ENCODE measurements at regions not wholly inside any gene's neighbourhood (a gene's known extent, or its start where the extent isn't known, plus 50 kb on each side); places are given as distances from the start of the nearest gene placed in this dataset.

GRCh38 chr7:18420108-18420507, 75.4 kb upstream of the HDAC9 start:
- in situ Hi-C loops (cut with HindIII; ENCODE audit: low pct_ligation_motif_present, low sequenced_read_pairs), result no loop called here
- Histone ChIP-seq H3K27ac (no peak overlapping the region), H3K36me3 (replicated peaks) (no peaks in the 10 kb centered on the region), H3K27me3 (replicated peaks) (no peaks in the 10 kb centered on the region), H3K4me3 (ENCODE audit: low read depth, low read length) (no peak overlapping the region)
- TF ChIP-seq CTCF (IDR thresholded peaks at IDR 0.05; ENCODE audit: low read depth, low read length, missing control alignments), result no peak
- DNase-seq, result no peak

- Histone ChIP-seq H3K27ac (no peak overlapping the region), H3K4me3 (ENCODE audit: low read depth, low read length) (no peak overlapping the region), H3K36me3 (replicated peaks) (no peaks in the 10 kb centered on the region), H3K27me3 (replicated peaks) (no peaks in the 10 kb centered on the region)
- DNase-seq, result no peak
- no peak for TF ChIP-seq CTCF (IDR thresholded peaks at IDR 0.05; ENCODE audit: low read depth, low read length, missing control alignments)
- in situ Hi-C loops (cut with HindIII; ENCODE audit: low pct_ligation_motif_present, low sequenced_read_pairs), result no loop called here
Observed at GRCh38 chr7:18420748-18421147, 74.8 kb upstream of the HDAC9 start.

- no peak for TF ChIP-seq CTCF (IDR thresholded peaks at IDR 0.05; ENCODE audit: low read depth, low read length, missing control alignments)
- no peak overlapping the region for H3K27ac ChIP-seq
- DNase-seq, result no peak
- no peak overlapping the region for H3K4me3 ChIP-seq (ENCODE audit: low read depth, low read length)
- H3K36me3 ChIP-seq (replicated peaks), result no peaks in the 10 kb centered on the region
- in situ Hi-C loops (cut with HindIII; ENCODE audit: low pct_ligation_motif_present, low sequenced_read_pairs), result no loop called here
- no peaks in the 10 kb centered on the region for H3K27me3 ChIP-seq (replicated peaks)
Observed at GRCh38 chr7:18421297-18422002, 74.1 kb upstream of the HDAC9 start.

GRCh38 chr7:18425227-18425626, 70.3 kb upstream of the HDAC9 start:
- Histone ChIP-seq H3K27ac (no peak overlapping the region), H3K4me3 (ENCODE audit: low read depth, low read length) (no peak overlapping the region), H3K27me3 (replicated peaks) (no peaks in the 10 kb centered on the region), H3K36me3 (replicated peaks) (no peaks in the 10 kb centered on the region)
- DNase-seq, result no peak
- no peak for TF ChIP-seq CTCF (IDR thresholded peaks at IDR 0.05; ENCODE audit: low read depth, low read length, missing control alignments)
- in situ Hi-C loops (cut with HindIII; ENCODE audit: low pct_ligation_motif_present, low sequenced_read_pairs), result no loop called here

GRCh38 chr7:18425838-18426445, 69.6 kb upstream of the HDAC9 start:
- no peak for TF ChIP-seq CTCF (IDR thresholded peaks at IDR 0.05; ENCODE audit: low read depth, low read length, missing control alignments)
- DNase-seq, result no peak
- H3K27ac ChIP-seq, result no peak overlapping the region
- in situ Hi-C loops (cut with HindIII; ENCODE audit: low pct_ligation_motif_present, low sequenced_read_pairs), result no loop called here
- H3K36me3 ChIP-seq (replicated peaks), result no peaks in the 10 kb centered on the region
- no peak overlapping the region for H3K4me3 ChIP-seq (ENCODE audit: low read depth, low read length)
- H3K27me3 ChIP-seq (replicated peaks), result no peaks in the 10 kb centered on the region
